PC-3 (cell line): ENCODE measurements at regions not wholly inside any gene's neighbourhood (a gene's known extent, or its start where the extent isn't known, plus 50 kb on each side); places are given as distances from the start of the nearest gene placed in this dataset.
A peak's percentile ranks its signal among the peaks of the same experiment; 100 is the strongest.

ENCODE experiments used
- ATAC-seq: fragments of 200-7000 bp; cut with Tn5 transposase; 2 replicates; pipeline ENCODE4 v1.9.1; 2020; ENCODE audit warnings: mild to moderate bottlenecking, moderate library complexity
- BruUV-seq: library from RNA; stranded (reverse); fragments of 400-500 nt; replicated peaks from 2 replicates; lab custom pipeline; 2021; lab: Mats Ljungman, UMichigan
- CTCF ChIA-PET: fragments of 300-600 bp; sonication (Branson Sonifier 250); formaldehyde crosslinking; loops from one replicate; lab custom pipeline; 2022; ENCODE audit warnings: antibody characterized with exemption; lab: Charles Lee
- POLR2A ChIA-PET: fragments of 300-600 bp; sonication (Branson Sonifier 250); formaldehyde crosslinking; loops from one replicate; lab custom pipeline; 2022; ENCODE audit warnings: antibody characterized with exemption; ENCODE audit not compliant: unreplicated experiment; lab: Charles Lee
- DNase-seq: peaks from one replicate; pipeline ENCODE4 v3.0.0-alpha.2; 2015
- H2AFZ ChIP-seq: fragments of 300-600 bp; sonication (generic); 2 replicates; pipeline ENCODE4 v1.6.0; 2016; ENCODE audit warnings: antibody characterized with exemption, low read length
- H3F3A ChIP-seq: fragments of 300-600 bp; sonication (generic); one replicate; pipeline ENCODE4 v1.6.0; 2017; ENCODE audit warnings: antibody characterized with exemption, low read length, control low read depth, mild to moderate bottlenecking; ENCODE audit not compliant: unreplicated experiment
- H3K27ac ChIP-seq: fragments of 300-600 bp; sonication (generic); 2 replicates; pipeline ENCODE4 v1.5.1; 2016; ENCODE audit warnings: mild to moderate bottlenecking, low read length
- H3K27me3 ChIP-seq: fragments of 300-600 bp; sonication (generic); 2 replicates; pipeline ENCODE4 v1.6.1; 2016; ENCODE audit warnings: low read length, mixed read lengths
- H3K36me3 ChIP-seq: fragments of 300-600 bp; sonication (generic); 2 replicates; pipeline ENCODE4 v1.6.1; 2016; ENCODE audit warnings: low read depth, mixed run types, low read length, mixed read lengths
- H3K4me1 ChIP-seq: fragments of 300-600 bp; sonication (generic); 2 replicates; pipeline ENCODE4 v1.5.1; 2016; ENCODE audit warnings: low read length; ENCODE audit not compliant: insufficient read depth
- H3K4me2 ChIP-seq: fragments of 300-600 bp; sonication (generic); 2 replicates; pipeline ENCODE4 v1.6.0; 2016; ENCODE audit warnings: low read length
- H3K4me3 ChIP-seq: fragments of 300-600 bp; sonication (generic); 2 replicates; pipeline ENCODE4 v1.5.1; 2016; ENCODE audit warnings: mild to moderate bottlenecking, low read length, mixed read lengths
- H3K79me2 ChIP-seq: fragments of 300-600 bp; sonication (generic); 2 replicates; pipeline ENCODE4 v1.6.1; 2017; ENCODE audit warnings: low read length, mixed read lengths
- H3K9ac ChIP-seq: fragments of 300-600 bp; sonication (generic); 2 replicates; pipeline ENCODE4 v1.6.0; 2016; ENCODE audit warnings: mild to moderate bottlenecking, low read length
- H3K9me2 ChIP-seq: fragments of 300-600 bp; sonication (generic); replicated peaks from 2 replicates; pipeline ENCODE4 v1.6.1; 2016; ENCODE audit warnings: mixed run types, low read length, mixed read lengths
- H3K9me3 ChIP-seq: fragments of 300-600 bp; sonication (generic); 2 replicates; pipeline ENCODE4 v1.6.1; 2016; ENCODE audit warnings: low read length, mixed read lengths
- H4K20me1 ChIP-seq: fragments of 300-600 bp; sonication (generic); 2 replicates; pipeline ENCODE4 v1.6.1; 2016; ENCODE audit warnings: low read length, mixed read lengths
- CTCF ChIP-seq: fragments of 300-600 bp; sonication (generic); conservative IDR thresholded peaks from 2 replicates; pipeline ENCODE4 v1.5.1; 2017; ENCODE audit warnings: antibody characterized with exemption, low read depth, mild to moderate bottlenecking, low read length
- EZH2 ChIP-seq: fragments of 300-600 bp; sonication (generic); IDR thresholded peaks from one replicate; pipeline ENCODE4 v1.6.1; 2017; ENCODE audit warnings: antibody characterized with exemption, mild to moderate bottlenecking, low read length; ENCODE audit not compliant: unreplicated experiment
- EZH2phosphoT487 ChIP-seq: fragments of 300-600 bp; sonication (generic); IDR thresholded peaks from 2 replicates; pipeline ENCODE4 v1.6.1; 2018; ENCODE audit warnings: mild to moderate bottlenecking, antibody characterized with exemption, low read length, borderline replicate concordance
- intact Hi-C: fragments of 100-400 bp; cut with micrococcal nuclease; formaldehyde crosslinking; loops from 2 replicates; pipeline ENCODE4 v1.9.0; 2023

GRCh38 chr18:44410740-44411139 lies 269.9 kb upstream of the SETBP1 start:
- Histone ChIP-seq H3K4me3 (no peak overlapping the region), H3K9ac (no peak overlapping the region), H3K9me2 (no peaks in the 10 kb centered on the region), H3K4me1 (no peaks in the 10 kb centered on the region), H2AFZ (no peak overlapping the region), H3K27ac (no peak overlapping the region), H3K9me3 (no peaks in the 10 kb centered on the region), H4K20me1 (no peaks in the 10 kb centered on the region), H3K4me2 (no peak overlapping the region), H3K79me2 (no peaks in the 10 kb centered on the region), H3F3A (no peaks in the 10 kb centered on the region), H3K36me3 (no peaks in the 10 kb centered on the region), H3K27me3 (no peaks in the 10 kb centered on the region)
- intact Hi-C loops: no loop called here
- POLR2A ChIA-PET: no interaction called here
- DNase-seq (no peak), ATAC-seq (no peak)
- no peak for TF ChIP-seq EZH2
- TF ChIP-seq EZH2phosphoT487: no peak
- TF ChIP-seq CTCF: no peak
- CTCF ChIA-PET: no interaction called here
- BruUV-seq: no TSS peak

GRCh38 chr18:44411262-44411905 lies 269.3 kb upstream of the SETBP1 start:
- intact Hi-C loops: no loop called here
- no peak overlapping the region for H3K27ac ChIP-seq

More at GRCh38 chr18:44411262-44411905, 269.3 kb upstream of the SETBP1 start:
- no peak overlapping the region for H3K4me3 ChIP-seq
- ChIA-PET CTCF (no interaction called here), POLR2A (no interaction called here)
- BruUV-seq: no TSS peak
- no peaks in the 10 kb centered on the region for H3K9me2 ChIP-seq
- H3K4me2 ChIP-seq: no peak overlapping the region
- H3K36me3 ChIP-seq: no peaks in the 10 kb centered on the region
- H2AFZ ChIP-seq: no peak overlapping the region
- no peaks in the 10 kb centered on the region for H4K20me1 ChIP-seq
- TF ChIP-seq EZH2phosphoT487: no peak
- no peak for TF ChIP-seq CTCF
- peak; percentile 27; the same call in 1 of the 2 replicates for ATAC-seq
- no peaks in the 10 kb centered on the region for H3K4me1 ChIP-seq
- H3F3A ChIP-seq: no peaks in the 10 kb centered on the region
- no peak overlapping the region for H3K9ac ChIP-seq
- H3K79me2 ChIP-seq: no peaks in the 10 kb centered on the region
- no peaks in the 10 kb centered on the region for H3K9me3 ChIP-seq
- H3K27me3 ChIP-seq: no peaks in the 10 kb centered on the region
- no peak for DNase-seq
